ENCODE measurements at regions not wholly inside any gene's neighbourhood (a gene's known extent, or its start where the extent isn't known, plus 50 kb on each side); places are given as distances from the start of the nearest gene placed in this dataset.

GRCh38 chr20:7410150-7410549 lies 530.1 kb downstream of the HAO1 start:
- ChIA-PET POLR2A (no interaction called here), CTCF (no interaction called here)
- no peak overlapping the region for H3K27ac ChIP-seq (ENCODE audit: low read depth, low read length)
- Mint-ChIP-seq H3K9me3 (peaks cover 0 to 18% (median 13%) of the 10 kb centered on the region in 5 donors), H3K4me1 (no peaks in the 10 kb centered on the region), H3K27ac (no peak overlapping the region), H3K27me3 (no peaks in the 10 kb centered on the region), H3K4me3 (no peak overlapping the region), H3K36me3 (no peaks in the 10 kb centered on the region)
- no peaks in the 10 kb centered on the region for H3K36me3 ChIP-seq (ENCODE audit: insufficient read depth, low read length)
- H3K27me3 ChIP-seq (ENCODE audit: insufficient read depth, low read length, poor library complexity, severe bottlenecking) = no peaks in the 10 kb centered on the region
- no peaks in the 10 kb centered on the region for H3K4me1 ChIP-seq (ENCODE audit: insufficient read depth, low read length)
- H3K4me3 ChIP-seq (ENCODE audit: low read length) = no peak overlapping the region
- no peak for DNase-seq
- H3K9me3 ChIP-seq (ENCODE audit: low read length) = no peaks in the 10 kb centered on the region

DNA sequence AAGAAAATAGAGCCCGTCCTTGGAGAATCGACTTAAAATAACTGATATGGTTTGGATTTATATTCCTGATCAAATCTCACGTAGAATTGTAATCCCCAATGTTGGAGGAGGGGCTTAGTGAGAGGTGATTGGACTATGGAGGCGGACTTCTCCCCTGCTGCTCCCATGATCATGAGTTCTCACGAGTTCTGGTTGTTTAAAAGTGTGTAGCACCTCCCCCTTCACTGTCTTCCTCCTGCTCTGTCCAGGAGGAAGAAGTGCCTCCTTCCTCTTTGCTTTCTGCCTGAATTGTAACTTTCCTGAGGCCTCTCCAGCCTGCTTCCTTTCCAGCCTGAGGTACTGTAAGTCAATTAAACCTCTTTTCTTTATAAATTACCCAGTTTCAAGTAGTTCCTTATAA lies 529.2 kb downstream of the HAO1 start:
- Histone ChIP-seq H3K27ac (ENCODE audit: low read depth, low read length) (no peak overlapping the region), H3K36me3 (ENCODE audit: insufficient read depth, low read length) (no peaks in the 10 kb centered on the region), H3K9me3 (ENCODE audit: low read length) (no peaks in the 10 kb centered on the region), H3K4me1 (ENCODE audit: insufficient read depth, low read length) (no peaks in the 10 kb centered on the region), H3K27me3 (ENCODE audit: insufficient read depth, low read length, poor library complexity, severe bottlenecking) (no peaks in the 10 kb centered on the region), H3K4me3 (ENCODE audit: low read length) (no peak overlapping the region)
- Mint-ChIP-seq H3K27ac (no peak overlapping the region), H3K4me1 (no peaks in the 10 kb centered on the region), H3K27me3 (no peaks in the 10 kb centered on the region), H3K9me3 (peaks cover 0 to 16% (median 13%) of the 10 kb centered on the region in 5 donors), H3K4me3 (no peak overlapping the region), H3K36me3 (no peaks in the 10 kb centered on the region)
- ChIA-PET POLR2A (no interaction called here), CTCF (no interaction called here)
- DNase-seq = no peak

DNA sequence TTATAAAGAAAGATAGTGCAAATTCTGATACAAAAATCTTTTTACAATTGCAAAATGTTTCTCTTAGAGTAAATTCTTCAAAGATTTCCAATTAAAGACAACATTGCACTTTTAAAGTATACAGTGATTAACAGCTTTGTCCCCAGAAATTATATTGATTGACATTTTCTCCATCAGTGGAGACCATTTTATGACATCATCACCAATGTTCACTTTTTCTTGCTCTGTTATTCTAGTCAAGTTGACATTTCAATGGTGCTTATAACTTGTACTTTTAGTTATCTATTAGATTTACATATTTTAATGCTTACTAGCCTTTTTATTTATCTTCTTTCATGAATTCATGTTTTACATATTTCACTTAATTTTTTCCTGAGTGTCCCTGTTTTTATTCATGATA lies 524.8 kb downstream of the HAO1 start:
- no peaks in the 10 kb centered on the region for H3K36me3 Mint-ChIP-seq
- H3K4me3 ChIP-seq (ENCODE audit: low read length) = no peak overlapping the region
- ChIA-PET CTCF (no interaction called here), POLR2A (no interaction called here)
- H3K27ac ChIP-seq (ENCODE audit: low read depth, low read length) = no peak overlapping the region
- DNase-seq = no peak
- no peaks in the 10 kb centered on the region for H3K27me3 Mint-ChIP-seq
- H3K9me3 ChIP-seq (ENCODE audit: low read length) = no peaks in the 10 kb centered on the region
- peaks cover 0 to 11% (median 5%) of the 10 kb centered on the region in 5 donors for H3K9me3 Mint-ChIP-seq
- H3K4me1 Mint-ChIP-seq = no peaks in the 10 kb centered on the region
- H3K27me3 ChIP-seq (ENCODE audit: insufficient read depth, low read length, poor library complexity, severe bottlenecking) = no peaks in the 10 kb centered on the region
- no peaks in the 10 kb centered on the region for H3K36me3 ChIP-seq (ENCODE audit: insufficient read depth, low read length)
- H3K4me1 ChIP-seq (ENCODE audit: insufficient read depth, low read length) = no peaks in the 10 kb centered on the region
- H3K4me3 Mint-ChIP-seq = no peak overlapping the region
- H3K27ac Mint-ChIP-seq = no peak overlapping the region

DNA sequence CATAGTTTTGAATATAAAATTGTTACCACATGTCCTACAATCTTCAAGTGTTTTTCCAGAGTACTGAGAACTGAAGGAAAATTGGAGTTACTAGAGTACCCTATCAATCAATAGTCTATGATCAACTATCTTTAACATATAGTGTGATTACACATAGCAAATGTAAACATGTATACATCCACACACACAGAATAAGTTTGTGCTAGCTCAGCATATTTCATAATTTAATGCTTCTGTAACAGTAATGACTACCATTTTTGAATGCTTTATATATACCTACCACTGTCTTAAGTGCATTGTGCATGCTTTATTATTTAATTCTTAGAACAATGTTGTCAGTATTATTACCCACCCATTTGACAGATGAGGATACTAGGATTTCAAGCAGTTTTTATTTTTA lies 523.9 kb downstream of the HAO1 start:
- ChIA-PET POLR2A (no interaction called here), CTCF (no interaction called here)
- Histone ChIP-seq H3K9me3 (ENCODE audit: low read length) (no peaks in the 10 kb centered on the region), H3K4me3 (ENCODE audit: low read length) (no peak overlapping the region), H3K36me3 (ENCODE audit: insufficient read depth, low read length) (no peaks in the 10 kb centered on the region), H3K27ac (ENCODE audit: low read depth, low read length) (no peak overlapping the region), H3K27me3 (ENCODE audit: insufficient read depth, low read length, poor library complexity, severe bottlenecking) (no peaks in the 10 kb centered on the region), H3K4me1 (ENCODE audit: insufficient read depth, low read length) (no peaks in the 10 kb centered on the region)
- Mint-ChIP-seq H3K27me3 (no peaks in the 10 kb centered on the region), H3K9me3 (peaks cover 0 to 11% (median 3%) of the 10 kb centered on the region in 5 donors), H3K4me3 (no peak overlapping the region), H3K36me3 (no peaks in the 10 kb centered on the region), H3K4me1 (no peaks in the 10 kb centered on the region), H3K27ac (no peak overlapping the region)
- DNase-seq = no peak

- ChIA-PET CTCF (no interaction called here), POLR2A (no interaction called here)
- Mint-ChIP-seq H3K4me1 (no peaks in the 10 kb centered on the region), H3K4me3 (no peak overlapping the region), H3K36me3 (no peaks in the 10 kb centered on the region), H3K9me3 (peaks cover 0 to 10% (median 2%) of the 10 kb centered on the region in 5 donors), H3K27me3 (no peaks in the 10 kb centered on the region), H3K27ac (no peak overlapping the region)
- H3K27ac ChIP-seq (ENCODE audit: low read depth, low read length) = no peak overlapping the region
- no peaks in the 10 kb centered on the region for H3K9me3 ChIP-seq (ENCODE audit: low read length)
- H3K36me3 ChIP-seq (ENCODE audit: insufficient read depth, low read length) = no peaks in the 10 kb centered on the region
- no peak for DNase-seq
- no peak overlapping the region for H3K4me3 ChIP-seq (ENCODE audit: low read length)
- no peaks in the 10 kb centered on the region for H3K27me3 ChIP-seq (ENCODE audit: insufficient read depth, low read length, poor library complexity, severe bottlenecking)
- H3K4me1 ChIP-seq (ENCODE audit: insufficient read depth, low read length) = no peaks in the 10 kb centered on the region
Observed at GRCh38 chr20:7420345-7420744, 519.9 kb downstream of the HAO1 start.

DNA sequence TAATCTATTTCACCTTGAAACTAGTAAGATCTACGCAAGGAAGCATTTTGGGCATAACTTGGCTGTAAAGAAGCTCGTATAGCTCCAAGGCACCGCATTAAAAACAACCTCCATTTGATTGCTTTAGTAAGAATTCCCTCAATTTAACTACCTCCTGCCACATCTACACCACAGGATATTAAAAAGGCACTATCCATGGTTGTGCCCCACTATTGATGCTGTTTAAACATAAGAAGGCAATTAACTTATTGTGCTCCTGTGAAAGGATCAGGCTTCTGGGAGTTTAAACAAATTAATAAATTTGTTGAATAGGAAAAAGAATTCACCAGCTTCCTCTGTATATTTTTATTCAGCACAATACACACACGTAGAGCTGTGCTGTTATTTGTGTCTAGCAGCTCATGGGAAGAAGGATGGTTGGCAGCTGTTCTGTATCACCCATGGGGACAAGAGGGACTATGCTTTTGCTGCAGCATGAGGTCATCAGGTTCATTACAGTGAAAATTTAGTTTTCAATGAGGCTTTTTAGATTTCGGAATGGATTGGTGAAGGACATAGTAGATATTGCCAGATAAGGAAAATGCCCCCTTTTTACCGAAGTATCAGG lies 513.3 kb downstream of the HAO1 start:
- POLR2A ChIA-PET = no interaction called here
- H3K27ac ChIP-seq (ENCODE audit: low read depth, low read length) = no peak overlapping the region
- no peak overlapping the region for H3K27ac Mint-ChIP-seq
- H3K27me3 ChIP-seq (ENCODE audit: insufficient read depth, low read length, poor library complexity, severe bottlenecking) = no peaks in the 10 kb centered on the region
- no peaks in the 10 kb centered on the region for H3K4me1 Mint-ChIP-seq
- no peak overlapping the region for H3K4me3 ChIP-seq (ENCODE audit: low read length)
- H3K9me3 Mint-ChIP-seq = peaks cover 4 to 11% (median 6%) of the 10 kb centered on the region in 5 donors
- H3K27me3 Mint-ChIP-seq = no peaks in the 10 kb centered on the region
- DNase-seq = no peak
- no peaks in the 10 kb centered on the region for H3K36me3 ChIP-seq (ENCODE audit: insufficient read depth, low read length)
- no peaks in the 10 kb centered on the region for H3K36me3 Mint-ChIP-seq
- H3K4me3 Mint-ChIP-seq = no peak overlapping the region
- H3K9me3 ChIP-seq (ENCODE audit: low read length) = no peaks in the 10 kb centered on the region
- CTCF ChIA-PET = no interaction called here
- H3K4me1 ChIP-seq (ENCODE audit: insufficient read depth, low read length) = no peaks in the 10 kb centered on the region

DNA sequence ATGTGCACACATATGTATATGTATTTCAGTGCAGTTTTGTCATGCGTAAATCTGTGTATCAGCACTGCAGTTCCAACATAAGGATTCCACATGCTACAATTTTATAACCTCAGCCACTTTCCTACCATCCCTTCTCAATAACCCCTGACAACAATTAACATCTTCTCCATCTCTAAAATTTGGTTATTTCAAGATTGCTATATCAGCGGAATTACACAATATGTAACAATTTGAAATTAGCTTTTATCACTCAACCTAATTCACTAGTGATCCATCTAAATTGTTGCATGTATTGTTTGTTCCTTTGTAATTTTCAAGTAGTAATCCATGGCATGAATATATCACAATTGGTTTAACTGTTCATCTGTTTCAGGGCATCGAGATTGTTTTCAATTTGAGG lies 511.3 kb downstream of the HAO1 start:
- no peaks in the 10 kb centered on the region for H3K27me3 ChIP-seq (ENCODE audit: insufficient read depth, low read length, poor library complexity, severe bottlenecking)
- H3K27ac ChIP-seq (ENCODE audit: low read depth, low read length) = no peak overlapping the region
- Mint-ChIP-seq H3K4me3 (no peak overlapping the region), H3K36me3 (no peaks in the 10 kb centered on the region), H3K27me3 (no peaks in the 10 kb centered on the region), H3K27ac (no peak overlapping the region), H3K9me3 (peaks cover 2 to 11% (median 6%) of the 10 kb centered on the region in 5 donors), H3K4me1 (no peaks in the 10 kb centered on the region)
- no peaks in the 10 kb centered on the region for H3K36me3 ChIP-seq (ENCODE audit: insufficient read depth, low read length)
- H3K4me3 ChIP-seq (ENCODE audit: low read length) = no peak overlapping the region
- ChIA-PET CTCF (no interaction called here), POLR2A (no interaction called here)
- no peaks in the 10 kb centered on the region for H3K9me3 ChIP-seq (ENCODE audit: low read length)
- H3K4me1 ChIP-seq (ENCODE audit: insufficient read depth, low read length) = no peaks in the 10 kb centered on the region
- DNase-seq = no peak

DNA sequence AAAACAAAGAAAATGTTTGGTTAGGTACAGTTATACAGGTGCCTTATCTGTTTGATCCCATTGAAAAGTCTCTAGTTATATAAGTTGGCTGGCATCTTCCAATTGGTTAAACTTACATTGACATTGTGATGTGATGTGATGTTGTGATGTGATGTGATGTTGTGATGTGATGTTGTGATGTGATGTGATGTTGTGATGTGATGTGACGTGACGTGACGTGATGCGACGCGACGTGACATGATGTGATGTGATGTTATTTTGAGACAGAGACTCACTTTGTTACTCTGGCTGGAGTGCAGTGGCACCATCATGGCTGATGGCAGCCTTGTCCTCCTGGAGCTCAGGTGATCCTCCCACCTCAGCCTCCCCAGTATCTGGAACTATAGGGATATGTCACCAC lies 507.6 kb downstream of the HAO1 start:
- H3K4me3 Mint-ChIP-seq = no peak overlapping the region
- Histone ChIP-seq H3K4me3 (ENCODE audit: low read length) (no peak overlapping the region), H3K27ac (ENCODE audit: low read depth, low read length) (no peak overlapping the region), H3K9me3 (ENCODE audit: low read length) (no peaks in the 10 kb centered on the region), H3K4me1 (ENCODE audit: insufficient read depth, low read length) (no peaks in the 10 kb centered on the region), H3K36me3 (ENCODE audit: insufficient read depth, low read length) (no peaks in the 10 kb centered on the region), H3K27me3 (ENCODE audit: insufficient read depth, low read length, poor library complexity, severe bottlenecking) (no peaks in the 10 kb centered on the region)
- H3K27ac Mint-ChIP-seq = no peak overlapping the region
- ChIA-PET POLR2A (no interaction called here), CTCF (no interaction called here)
- no peak for DNase-seq
- H3K9me3 Mint-ChIP-seq = peaks cover 4 to 22% (median 6%) of the 10 kb centered on the region in 5 donors
- H3K36me3 Mint-ChIP-seq = no peaks in the 10 kb centered on the region
- no peaks in the 10 kb centered on the region for H3K4me1 Mint-ChIP-seq
- H3K27me3 Mint-ChIP-seq = no peaks in the 10 kb centered on the region

DNA sequence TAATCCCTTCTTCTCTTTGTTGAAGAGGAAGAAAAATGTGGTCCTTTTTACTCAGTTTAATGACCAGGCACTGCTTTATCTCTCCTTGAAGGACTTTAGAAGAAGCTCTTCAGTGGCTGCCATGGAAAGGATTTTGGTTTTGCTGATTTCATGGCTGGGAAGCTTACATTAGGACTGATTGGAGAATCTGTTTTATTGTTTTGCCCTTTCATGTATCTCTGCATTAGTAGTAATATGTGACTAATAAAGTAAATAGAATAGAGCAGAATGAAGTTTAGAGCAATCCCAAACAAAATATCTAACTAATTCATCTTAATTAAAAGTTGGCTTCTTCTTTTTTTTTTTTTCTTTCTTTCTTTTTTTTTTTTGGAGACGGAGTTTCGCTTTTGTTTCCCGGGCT lies 502.9 kb downstream of the HAO1 start:
- ChIA-PET CTCF (no interaction called here), POLR2A (no interaction called here)
- Mint-ChIP-seq H3K27ac (no peak overlapping the region), H3K4me1 (no peaks in the 10 kb centered on the region), H3K4me3 (no peak overlapping the region), H3K9me3 (peaks cover 2 to 28% (median 4%) of the 10 kb centered on the region in 5 donors), H3K27me3 (no peaks in the 10 kb centered on the region), H3K36me3 (no peaks in the 10 kb centered on the region)
- Histone ChIP-seq H3K36me3 (ENCODE audit: insufficient read depth, low read length) (no peaks in the 10 kb centered on the region), H3K9me3 (ENCODE audit: low read length) (no peaks in the 10 kb centered on the region), H3K27ac (ENCODE audit: low read depth, low read length) (no peak overlapping the region), H3K27me3 (ENCODE audit: insufficient read depth, low read length, poor library complexity, severe bottlenecking) (no peaks in the 10 kb centered on the region), H3K4me1 (ENCODE audit: insufficient read depth, low read length) (no peaks in the 10 kb centered on the region), H3K4me3 (ENCODE audit: low read length) (no peak overlapping the region)
- DNase-seq = no peak
